HUES48 (cell line): ENCODE measurements at regions not wholly inside any gene's neighbourhood (a gene's known extent, or its start where the extent isn't known, plus 50 kb on each side); places are given as distances from the start of the nearest gene placed in this dataset.
A peak's percentile ranks its signal among the peaks of the same experiment; 100 is the strongest.
"Not testable (repeated sequence)": the region's sequence is repeated elsewhere in the genome, so short reads cannot be mapped to it uniquely, and the experiment has no call there.

Experiments
- H3K27ac ChIP-seq: one replicate; pipeline ENCODE4 v1.7.0; 2013; ENCODE audit warnings: low read depth, low read length, inconsistent platforms
- H3K27me3 ChIP-seq: 2 replicates; pipeline ENCODE4 v1.6.1; 2013; ENCODE audit warnings: mild to moderate bottlenecking, low read length; ENCODE audit not compliant: control insufficient read depth, insufficient read depth
- H3K36me3 ChIP-seq: 2 replicates; pipeline ENCODE4 v1.6.1; 2013; ENCODE audit warnings: low read length; ENCODE audit not compliant: control insufficient read depth, insufficient read depth
- H3K4me1 ChIP-seq: 2 replicates; pipeline ENCODE4 v1.6.1; 2013; ENCODE audit warnings: mild to moderate bottlenecking, low read length; ENCODE audit not compliant: control insufficient read depth, insufficient read depth
- H3K4me3 ChIP-seq: 2 replicates; pipeline ENCODE4 v1.5.1; 2013; ENCODE audit warnings: mild to moderate bottlenecking, low read depth, low read length
- H3K9ac ChIP-seq: 2 replicates; pipeline ENCODE4 v1.6.1; 2013; ENCODE audit warnings: mild to moderate bottlenecking, low read depth, low read length, moderate library complexity
- H3K9me3 ChIP-seq: 2 replicates; pipeline ENCODE4 v1.6.1; 2013; ENCODE audit warnings: low read length; ENCODE audit not compliant: control insufficient read depth, insufficient read depth

GRCh38 chr3:177249203-177249602, 51.9 kb upstream of the TBL1XR1 start:
- H3K4me1 ChIP-seq = peaks cover 7% of the 10 kb centered on the region
- H3K9me3 ChIP-seq = no peaks in the 10 kb centered on the region
- no peak overlapping the region for H3K4me3 ChIP-seq
- no peak overlapping the region for H3K9ac ChIP-seq
- H3K27ac ChIP-seq = no peak overlapping the region
- H3K36me3 ChIP-seq = no peaks in the 10 kb centered on the region
- H3K27me3 ChIP-seq = no peaks in the 10 kb centered on the region

- Histone ChIP-seq H3K27me3 (no peaks in the 10 kb centered on the region), H3K4me1 (peaks cover 7% of the 10 kb centered on the region), H3K36me3 (no peaks in the 10 kb centered on the region), H3K9ac (no peak overlapping the region), H3K27ac (no peak overlapping the region), H3K9me3 (no peaks in the 10 kb centered on the region), H3K4me3 (no peak overlapping the region)
Measured at GRCh38 chr3:177250151-177250550, 52.9 kb upstream of the TBL1XR1 start.

- Histone ChIP-seq H3K4me1 (peaks cover 7% of the 10 kb centered on the region), H3K27me3 (no peaks in the 10 kb centered on the region), H3K4me3 (no peak overlapping the region), H3K36me3 (no peaks in the 10 kb centered on the region), H3K9ac (no peak overlapping the region), H3K9me3 (no peaks in the 10 kb centered on the region), H3K27ac (no peak overlapping the region)
Measured at GRCh38 chr3:177251755-177252154, 54.5 kb upstream of the TBL1XR1 start.

GRCh38 chr3:177257006-177257405, 59.7 kb upstream of the TBL1XR1 start:
- Histone ChIP-seq H3K36me3 (no peaks in the 10 kb centered on the region), H3K9ac (no peak overlapping the region), H3K27me3 (no peaks in the 10 kb centered on the region), H3K4me3 (no peak overlapping the region), H3K4me1 (no peaks in the 10 kb centered on the region), H3K27ac (no peak overlapping the region), H3K9me3 (no peaks in the 10 kb centered on the region)

- Histone ChIP-seq H3K4me3 (no peak overlapping the region), H3K9ac (no peak overlapping the region), H3K27me3 (no peaks in the 10 kb centered on the region), H3K27ac (no peak overlapping the region), H3K4me1 (peaks cover 3% of the 10 kb centered on the region; the same call in 1 of the 2 replicates), H3K36me3 (no peaks in the 10 kb centered on the region), H3K9me3 (no peaks in the 10 kb centered on the region)
Measured at GRCh38 chr3:177257625-177258024, 60.3 kb upstream of the TBL1XR1 start.

GRCh38 chr3:177262396-177262795, 65.1 kb upstream of the TBL1XR1 start:
- H3K9ac ChIP-seq = no peak overlapping the region
- H3K36me3 ChIP-seq = no peaks in the 10 kb centered on the region
- no peaks in the 10 kb centered on the region for H3K27me3 ChIP-seq

GRCh38 chr3:177263615-177264368, 66.5 kb upstream of the TBL1XR1 start:
- peaks cover 4% of the 10 kb centered on the region; the same call in 1 of the 2 replicates for H3K4me1 ChIP-seq
- no peaks in the 10 kb centered on the region for H3K36me3 ChIP-seq
- H3K27ac ChIP-seq = no peak overlapping the region
- no peaks in the 10 kb centered on the region for H3K9me3 ChIP-seq
- H3K27me3 ChIP-seq = no peaks in the 10 kb centered on the region
- no peak overlapping the region for H3K4me3 ChIP-seq
- H3K9ac ChIP-seq = no peak overlapping the region

More at GRCh38 chr3:177262396-177262795, 65.1 kb upstream of the TBL1XR1 start:
- peaks cover 4% of the 10 kb centered on the region; the same call in 1 of the 2 replicates for H3K4me1 ChIP-seq
- no peak overlapping the region for H3K4me3 ChIP-seq
- no peak overlapping the region for H3K27ac ChIP-seq
- no peaks in the 10 kb centered on the region for H3K9me3 ChIP-seq

GRCh38 chr3:177271811-177272501, 74.7 kb upstream of the TBL1XR1 start:
- H3K27me3 ChIP-seq, H3K36me3 ChIP-seq, H3K27ac ChIP-seq, H3K4me3 ChIP-seq, H3K9ac ChIP-seq, H3K4me1 ChIP-seq, H3K9me3 ChIP-seq: not testable (repeated sequence)

GRCh38 chr3:177278016-177278415, 80.7 kb upstream of the TBL1XR1 start:
- H3K9me3 ChIP-seq = no peaks in the 10 kb centered on the region
- no peak overlapping the region for H3K27ac ChIP-seq
- H3K9ac ChIP-seq = no peak overlapping the region
- no peaks in the 10 kb centered on the region for H3K27me3 ChIP-seq
- H3K4me3 ChIP-seq = no peak overlapping the region
- H3K4me1 ChIP-seq = peaks cover 19% of the 10 kb centered on the region
- H3K36me3 ChIP-seq = no peaks in the 10 kb centered on the region

GRCh38 chr3:177279118-177279815, 82.0 kb upstream of the TBL1XR1 start:
- no peak overlapping the region for H3K4me3 ChIP-seq
- peak overlapping the region; percentile 68 for H3K27ac ChIP-seq
- H3K36me3 ChIP-seq = no peaks in the 10 kb centered on the region
- H3K9ac ChIP-seq = no peak overlapping the region
- peaks cover 24% of the 10 kb centered on the region for H3K4me1 ChIP-seq
- H3K9me3 ChIP-seq = no peaks in the 10 kb centered on the region
- no peaks in the 10 kb centered on the region for H3K27me3 ChIP-seq
